GM12878 (cell line): ENCODE measurements at regions not wholly inside any gene's neighbourhood (a gene's known extent, or its start where the extent isn't known, plus 50 kb on each side); places are given as distances from the start of the nearest gene placed in this dataset.

Experiments
- BCLAF1 ChIP-seq: fragments of 450-650 bp; IDR thresholded peaks from 2 replicates; pipeline ENCODE4 v1.6.1; 2017; ENCODE audit warnings: antibody characterized with exemption, mild to moderate bottlenecking, moderate library complexity
- ETV6 ChIP-seq, 2 experiments: fragments of 450-650 bp in 1 of 2; IDR thresholded peaks in 1 of 2; conservative IDR thresholded peaks in 1 of 2; 2 replicates each; pipeline ENCODE4 v1.6.1; 2014; ENCODE audit warnings: antibody characterized with exemption in 1 of 2, borderline replicate concordance in 1 of 2, low read depth in 1 of 2, mild to moderate bottlenecking in 1 of 2, moderate library complexity in 1 of 2
- FOXM1 ChIP-seq: IDR thresholded peaks from 2 replicates; pipeline ENCODE4 v1.6.1; 2012; ENCODE audit warnings: low read depth, mild to moderate bottlenecking, inconsistent platforms, low read length, moderate library complexity
- MTA2 ChIP-seq: fragments of 450-650 bp; IDR thresholded peaks from 2 replicates; pipeline ENCODE4 v1.6.1; 2016; ENCODE audit warnings: low read depth, mild to moderate bottlenecking, moderate library complexity
- MYC ChIP-seq: IDR thresholded peaks from 2 replicates; pipeline ENCODE4 v1.6.1; 2011; ENCODE audit warnings: mild to moderate bottlenecking, low read length, moderate library complexity, inconsistent platforms; ENCODE audit not compliant: insufficient read depth, insufficient replicate concordance, insufficient read length, severe bottlenecking
- NBN ChIP-seq: fragments of 450-650 bp; IDR thresholded peaks from 2 replicates; pipeline ENCODE4 v1.6.1; 2016
- NFYB ChIP-seq: IDR thresholded peaks from 2 replicates; pipeline ENCODE4 v1.6.1; 2011; ENCODE audit warnings: low read depth, mild to moderate bottlenecking, low read length, improper control_type of control experiment, moderate library complexity; ENCODE audit not compliant: insufficient read depth
- PRDM15 ChIP-seq: fragments of 450-650 bp; formaldehyde crosslinking; IDR thresholded peaks from 2 replicates; pipeline ENCODE4 v1.4.0; 2020; ENCODE audit warnings: mild to moderate bottlenecking, moderate library complexity
- RCOR1 ChIP-seq: conservative IDR thresholded peaks from 2 replicates; pipeline ENCODE4 v1.6.1; 2012; ENCODE audit warnings: low read depth, low read length, improper control_type of control experiment
- RUNX3 ChIP-seq: IDR thresholded peaks from 2 replicates; pipeline ENCODE4 v1.6.1; 2012; ENCODE audit warnings: low read length, inconsistent platforms
- SUZ12 ChIP-seq: fragments of 200-600 bp; sonication (generic); IDR thresholded peaks from one replicate; pipeline ENCODE4 v1.6.1; 2018; ENCODE audit warnings: antibody characterized with exemption, mild to moderate bottlenecking; ENCODE audit not compliant: unreplicated experiment
- TCF3 ChIP-seq: IDR thresholded peaks from 2 replicates; pipeline ENCODE4 v1.6.1; 2012; ENCODE audit warnings: low read depth, mild to moderate bottlenecking, low read length, borderline replicate concordance; ENCODE audit not compliant: insufficient read depth
- ZNF207 ChIP-seq: fragments of 450-650 bp; IDR thresholded peaks from 2 replicates; pipeline ENCODE4 v1.6.1; 2014; ENCODE audit warnings: antibody characterized with exemption, mild to moderate bottlenecking, borderline replicate concordance
- ZNF217 ChIP-seq: fragments of 450-650 bp; IDR thresholded peaks from 2 replicates; pipeline ENCODE4 v1.6.1; 2017; ENCODE audit warnings: antibody characterized with exemption, mild to moderate bottlenecking
- ZNF592 ChIP-seq: fragments of 450-650 bp; IDR thresholded peaks from 2 replicates; pipeline ENCODE4 v1.6.1; 2017; ENCODE audit warnings: mild to moderate bottlenecking, moderate library complexity
- TF ChIP-seq, protein P1 (sequence below): fragments of 450-650 bp; IDR thresholded peaks from 2 replicates; pipeline ENCODE4 v1.6.1; 2014; ENCODE audit warnings: mild to moderate bottlenecking

DNA sequence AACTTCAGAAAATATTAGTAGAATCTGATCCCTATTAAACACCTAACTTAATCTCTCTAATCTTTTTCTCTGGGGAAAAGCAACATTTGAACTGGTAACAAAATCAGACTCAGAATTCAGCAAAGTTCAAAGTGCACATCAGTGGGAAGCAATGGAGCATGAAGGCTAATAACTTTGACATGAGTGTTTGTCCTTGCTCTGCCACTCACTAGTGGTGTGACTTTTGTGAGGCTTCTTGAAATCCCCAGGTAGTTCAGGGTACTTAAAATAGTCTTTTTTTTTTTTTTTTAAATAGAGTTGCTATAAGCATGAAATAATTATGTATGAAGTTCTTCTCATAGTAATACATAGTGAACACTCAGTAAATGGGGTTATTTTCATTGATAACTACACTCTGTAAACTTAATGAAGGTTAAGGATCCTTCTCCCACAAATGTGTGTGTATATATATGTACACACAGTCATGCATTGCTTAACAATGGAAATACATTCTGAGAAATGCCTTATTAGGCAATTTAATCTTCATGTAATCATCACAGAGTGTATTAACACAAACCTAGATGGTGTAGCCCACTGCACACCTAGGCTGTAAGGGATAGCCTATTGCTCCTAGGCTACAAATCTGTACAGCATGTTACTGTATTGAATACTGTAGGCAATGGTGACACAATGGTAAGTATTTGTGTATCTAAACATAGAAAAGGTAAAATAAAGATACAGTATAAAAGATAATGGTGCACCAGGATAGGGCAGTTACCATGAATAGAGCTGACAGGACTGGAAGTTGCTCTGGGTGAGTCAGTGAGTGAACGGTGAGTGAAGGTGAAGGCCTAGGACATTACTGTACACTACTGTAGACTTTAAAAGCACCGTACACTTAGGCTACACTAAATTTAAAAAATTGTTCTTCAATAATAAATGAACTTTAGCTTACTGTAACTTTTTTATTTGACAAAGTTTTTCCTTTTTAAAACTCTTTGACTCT lies 73.3 kb upstream of the HMHB1 start (continued):
- TF ChIP-seq ZNF592 = no peak
- no peak for TF ChIP-seq ZNF217
- TF ChIP-seq SUZ12 = no peak
- TF ChIP-seq TCF3 = no peak
- 0 out of 2 replicates have a peak, but pooled peaks have one; percentile 65 for TF ChIP-seq NBN
- no peak for TF ChIP-seq RUNX3
- no peak for TF ChIP-seq FOXM1
- TF ChIP-seq ETV6 (conservative IDR thresholded peaks at IDR 0.05 in 1 of 2, IDR thresholded peaks at IDR 0.05 in 1 of 2; ENCODE audit: borderline replicate concordance in 1 of 2, low read depth in 1 of 2) = no peak
- no peak for TF ChIP-seq BCLAF1
- TF ChIP-seq, protein P1, sequence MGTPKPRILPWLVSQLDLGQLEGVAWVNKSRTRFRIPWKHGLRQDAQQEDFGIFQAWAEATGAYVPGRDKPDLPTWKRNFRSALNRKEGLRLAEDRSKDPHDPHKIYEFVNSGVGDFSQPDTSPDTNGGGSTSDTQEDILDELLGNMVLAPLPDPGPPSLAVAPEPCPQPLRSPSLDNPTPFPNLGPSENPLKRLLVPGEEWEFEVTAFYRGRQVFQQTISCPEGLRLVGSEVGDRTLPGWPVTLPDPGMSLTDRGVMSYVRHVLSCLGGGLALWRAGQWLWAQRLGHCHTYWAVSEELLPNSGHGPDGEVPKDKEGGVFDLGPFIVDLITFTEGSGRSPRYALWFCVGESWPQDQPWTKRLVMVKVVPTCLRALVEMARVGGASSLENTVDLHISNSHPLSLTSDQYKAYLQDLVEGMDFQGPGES = no peak
- no peak for TF ChIP-seq RCOR1
- no peak for TF ChIP-seq PRDM15
- TF ChIP-seq NFYB = no peak
- no peak for TF ChIP-seq ZNF207
- no peak for TF ChIP-seq MYC
- peak; percentile 82 for TF ChIP-seq MTA2
